NB4 (cell line): ENCODE measurements at regions not wholly inside any gene's neighbourhood (a gene's known extent, or its start where the extent isn't known, plus 50 kb on each side); places are given as distances from the start of the nearest gene placed in this dataset.
"Not testable (repeated sequence)": the region's sequence is repeated elsewhere in the genome, so short reads cannot be mapped to it uniquely, and the experiment has no call there.

Experiments used
- CTCF ChIP-seq: IDR thresholded peaks from one replicate; pipeline ENCODE4 v1.5.1; 2012; ENCODE audit warnings: low read depth, low read length
- MAX ChIP-seq: IDR thresholded peaks from 2 replicates; pipeline ENCODE4 v1.6.1; 2011; ENCODE audit warnings: low read depth, low read length
- POLR2A ChIP-seq: IDR thresholded peaks from 2 replicates; pipeline ENCODE4 v1.6.1; 2011; ENCODE audit warnings: mild to moderate bottlenecking; ENCODE audit not compliant: insufficient read length; ENCODE audit errors: extremely low read depth

- TF ChIP-seq CTCF, POLR2A, MAX: not testable (repeated sequence)
Observed at GRCh38 chr15:57809285-57809684, 102.8 kb downstream of the POLR2M start.
